ENCODE measurements at regions not wholly inside any gene's neighbourhood (a gene's known extent, or its start where the extent isn't known, plus 50 kb on each side); places are given as distances from the start of the nearest gene placed in this dataset.
A peak's percentile ranks its signal among the peaks of the same experiment; 100 is the strongest.
"Not testable (repeated sequence)": the region's sequence is repeated elsewhere in the genome, so short reads cannot be mapped to it uniquely, and the experiment has no call there.

GRCh38 chr5:106019261-106019660 lies 1651.5 kb downstream of the EFNA5 start:
- no peak overlapping the region for H3K27ac ChIP-seq
- ATAC-seq: peak in 5 of 8 donors; percentile 31 to 77 (median 59)
- H3K36me3 ChIP-seq: no peaks in the 10 kb centered on the region
- intact Hi-C loops (cut with DNase I): no loop called here
- no peak for DNase-seq
- H3K4me3 ChIP-seq: no peak overlapping the region
- no peaks in the 10 kb centered on the region for H3K4me1 ChIP-seq
- no peaks in the 10 kb centered on the region for H3K9me3 ChIP-seq
- no peak for TF ChIP-seq CTCF (IDR thresholded peaks at IDR 0.05)
- H3K27me3 ChIP-seq: no peaks in the 10 kb centered on the region

- WGBS, 2 donors: 57 to 70% methylated on average over 1 of the region's 1 CpG
- no peaks in the 10 kb centered on the region for H3K4me1 ChIP-seq
Observed at GRCh38 chr5:106017243-106017857, 1653.4 kb downstream of the EFNA5 start.

GRCh38 chr5:106014262-106014661 lies 1656.5 kb downstream of the EFNA5 start:
- no peaks in the 10 kb centered on the region for H3K4me1 ChIP-seq
- H3K27ac ChIP-seq: no peak overlapping the region
- DNase-seq (no peak), ATAC-seq (no peak)
- no peaks in the 10 kb centered on the region for H3K9me3 ChIP-seq
- intact Hi-C loops (cut with DNase I): no loop called here
- no peak for TF ChIP-seq CTCF (IDR thresholded peaks at IDR 0.05)
- no peak overlapping the region for H3K4me3 ChIP-seq
- H3K36me3 ChIP-seq: no peaks in the 10 kb centered on the region
- no peaks in the 10 kb centered on the region for H3K27me3 ChIP-seq

More at GRCh38 chr5:106017243-106017857, 1653.4 kb downstream of the EFNA5 start:
- H3K27ac ChIP-seq: no peak overlapping the region
- H3K27me3 ChIP-seq: no peaks in the 10 kb centered on the region
- H3K36me3 ChIP-seq: no peaks in the 10 kb centered on the region
- intact Hi-C loops (cut with DNase I): no loop called here
- no peaks in the 10 kb centered on the region for H3K9me3 ChIP-seq
- ATAC-seq (no peak), DNase-seq (no peak)
- H3K4me3 ChIP-seq: no peak overlapping the region
- TF ChIP-seq CTCF (IDR thresholded peaks at IDR 0.05): no peak

- no peaks in the 10 kb centered on the region for H3K4me1 ChIP-seq
- no peak overlapping the region for H3K27ac ChIP-seq
- peaks cover 0 to 3% (median 0%) of the 10 kb centered on the region in 7 donors for H3K27me3 ChIP-seq
- no peak for DNase-seq
- no peak for TF ChIP-seq CTCF (IDR thresholded peaks at IDR 0.05)
- peaks cover 0 to 17% (median 0%) of the 10 kb centered on the region in 11 donors for H3K9me3 ChIP-seq
- ATAC-seq: no peak
- no peaks in the 10 kb centered on the region for H3K36me3 ChIP-seq
- intact Hi-C loops (cut with DNase I): no loop called here
- WGBS, 2 donors: 63 to 98% methylated on average over 2 of the region's 2 CpGs
- H3K4me3 ChIP-seq: no peak overlapping the region
Observed at GRCh38 chr5:106006242-106006641, 1664.5 kb downstream of the EFNA5 start.

GRCh38 chr5:105998991-105999390 lies 1671.7 kb downstream of the EFNA5 start:
- H3K9me3 ChIP-seq: peaks cover 0 to 40% (median 0%) of the 10 kb centered on the region in 11 donors
- H3K27ac ChIP-seq; H3K4me3 ChIP-seq; intact Hi-C loops (cut with DNase I); H3K27me3 ChIP-seq; H3K4me1 ChIP-seq; DNase-seq; H3K36me3 ChIP-seq; ATAC-seq: not testable (repeated sequence)
- WGBS, 2 donors: 81 to 85% methylated on average over 3 of the region's 3 CpGs
